Stimulated activated CD8-positive, alpha-beta memory T cell treated with anti-CD3 and anti-CD28 coated beads, Interleukin-7, amount 100 ng/mL, for 48 hours (primary cell): ENCODE measurements at regions not wholly inside any gene's neighbourhood (a gene's known extent, or its start where the extent isn't known, plus 50 kb on each side); places are given as distances from the start of the nearest gene placed in this dataset.
"Not testable (repeated sequence)": the region's sequence is repeated elsewhere in the genome, so short reads cannot be mapped to it uniquely, and the experiment has no call there.

Experiments used
- DNase-seq, 2 donors: peaks; one replicate each; pipeline ENCODE4 v3.0.0-alpha.2; 2020; ENCODE audit warnings: low read depth in 1 of 2; ENCODE audit errors: extremely low read depth in 1 of 2

GRCh38 chr14:106203438-106203837 is 677.1 kb downstream of the TMEM121 start:
- DNase-seq = no peak

- no peak for DNase-seq
Measured at GRCh38 chr14:106204063-106204462, 677.7 kb downstream of the TMEM121 start.

GRCh38 chr14:106207316-106207715 is 680.9 kb downstream of the TMEM121 start:
- no peak for DNase-seq

GRCh38 chr14:106208794-106209193 is 682.4 kb downstream of the TMEM121 start:
- no peak for DNase-seq

GRCh38 chr14:106209755-106210154 is 683.4 kb downstream of the TMEM121 start:
- no peak for DNase-seq

GRCh38 chr14:106210650-106211049 is 684.3 kb downstream of the TMEM121 start:
- no peak for DNase-seq

- no peak for DNase-seq
Measured at GRCh38 chr14:106211334-106211900, 685.0 kb downstream of the TMEM121 start.

GRCh38 chr14:106215229-106215628 is 688.8 kb downstream of the TMEM121 start:
- DNase-seq = no peak

GRCh38 chr14:106216679-106217078 is 690.3 kb downstream of the TMEM121 start:
- DNase-seq = no peak

- no peak for DNase-seq
Measured at GRCh38 chr14:106218174-106218573, 691.8 kb downstream of the TMEM121 start.

GRCh38 chr14:106222311-106222710 is 695.9 kb downstream of the TMEM121 start:
- no peak for DNase-seq

- no peak for DNase-seq
Measured at GRCh38 chr14:106222731-106223130, 696.3 kb downstream of the TMEM121 start.

GRCh38 chr14:106227793-106228192 is 701.4 kb downstream of the TMEM121 start:
- no peak for DNase-seq

GRCh38 chr14:106228541-106229158 is 702.3 kb downstream of the TMEM121 start:
- no peak for DNase-seq

GRCh38 chr14:106230071-106230470 is 703.7 kb downstream of the TMEM121 start:
- no peak for DNase-seq

GRCh38 chr14:106233191-106233590 is 706.8 kb downstream of the TMEM121 start:
- not testable (repeated sequence) for DNase-seq

GRCh38 chr14:106234525-106235254 is 708.3 kb downstream of the TMEM121 start:
- not testable (repeated sequence) for DNase-seq

GRCh38 chr14:106235356-106236159 is 709.2 kb downstream of the TMEM121 start:
- no peak for DNase-seq

- DNase-seq = no peak
Measured at GRCh38 chr14:106248321-106249192, 722.2 kb downstream of the TMEM121 start.

- DNase-seq = not testable (repeated sequence)
Measured at GRCh38 chr14:106253995-106254394, 727.6 kb downstream of the TMEM121 start.
